Cardiac muscle cell (in vitro differentiated cells and primary cell): ENCODE measurements at regions not wholly inside any gene's neighbourhood (a gene's known extent, or its start where the extent isn't known, plus 50 kb on each side); places are given as distances from the start of the nearest gene placed in this dataset.

ENCODE experiments used
- DNase-seq, 2 donors: peaks; one replicate each; pipeline versions ENCODE4 v3.0.0 to v3.0.0-alpha.2; 2010 to 2017; ENCODE audit warnings: low read depth in 1 of 2, low spot score in 1 of 2
- H3K27ac ChIP-seq: fragments of 200-600 bp; sonication (generic); 2 replicates; pipeline ENCODE4 v1.5.1; 2016
- H3K27me3 ChIP-seq: fragments of 200-600 bp; sonication (generic); 2 replicates; pipeline ENCODE4 v1.6.0; 2016; ENCODE audit warnings: control low read depth
- H3K36me3 ChIP-seq: fragments of 200-600 bp; sonication (generic); 2 replicates; pipeline ENCODE4 v1.5.1; 2016; ENCODE audit warnings: control low read depth
- H3K4me1 ChIP-seq: fragments of 200-600 bp; sonication (generic); 2 replicates; pipeline ENCODE4 v1.8.1; 2017; ENCODE audit warnings: low read depth, mild to moderate bottlenecking, mixed run types
- H3K4me3 ChIP-seq: fragments of 200-600 bp; sonication (generic); 2 replicates; pipeline ENCODE4 v1.5.1; 2016; ENCODE audit warnings: mild to moderate bottlenecking
- H3K9me3 ChIP-seq: fragments of 200-600 bp; sonication (generic); 2 replicates; pipeline ENCODE4 v1.5.1; 2017; ENCODE audit warnings: low read depth, mild to moderate bottlenecking, control low read depth
- CTCF ChIP-seq: IDR thresholded peaks from 2 replicates; pipeline ENCODE4 v1.5.1; 2012; ENCODE audit warnings: low read depth, mild to moderate bottlenecking, low read length

DNA sequence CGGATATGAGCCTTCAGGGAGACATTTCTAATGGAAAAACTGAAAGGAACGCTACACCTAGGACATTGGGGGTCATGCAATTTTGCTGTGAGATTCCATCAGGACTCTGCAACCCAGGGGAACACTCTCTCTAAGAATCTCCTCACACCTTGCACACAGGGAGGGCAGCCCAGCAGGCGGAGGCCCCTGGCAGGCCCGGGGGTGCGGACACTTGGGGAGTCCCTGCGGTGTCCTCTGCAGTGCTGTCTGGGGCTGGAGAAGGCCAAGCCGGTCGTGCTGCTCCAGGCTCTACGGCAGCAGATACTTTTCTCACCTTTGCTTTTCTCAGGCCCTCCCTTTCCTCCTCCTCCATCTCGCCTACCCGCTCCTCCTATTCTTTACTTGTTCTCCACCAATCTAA, 54.7 kb upstream of the FAM110C start:
- no peak for DNase-seq
- TF ChIP-seq CTCF, result no peak
- Histone ChIP-seq H3K4me1 (no peaks in the 10 kb centered on the region), H3K27me3 (no peaks in the 10 kb centered on the region), H3K36me3 (no peaks in the 10 kb centered on the region), H3K4me3 (no peak overlapping the region), H3K27ac (no peak overlapping the region), H3K9me3 (no peaks in the 10 kb centered on the region)
